ENCODE measurements at regions not wholly inside any gene's neighbourhood (a gene's known extent, or its start where the extent isn't known, plus 50 kb on each side); places are given as distances from the start of the nearest gene placed in this dataset.

GRCh38 chrX:40243755-40244515 lies 146.2 kb upstream of the BCOR start:
- TF ChIP-seq EZH2 (IDR thresholded peaks at IDR 0.05; ENCODE audit: borderline replicate concordance, low read depth, low read length, severe bottlenecking), result no peak
- no peak for TF ChIP-seq CTCF (IDR thresholded peaks at IDR 0.05; ENCODE audit: borderline replicate concordance, extremely low read depth, low read length, poor library complexity, severe bottlenecking)
- Histone ChIP-seq H4K20me1 (ENCODE audit: insufficient read depth, low read length) (no peaks in the 10 kb centered on the region), H3K4me3 (ENCODE audit: low read depth in 1 of 2, low read length in 2 of 2) (no peak overlapping the region), H3K36me3 (ENCODE audit: insufficient read depth, low read length) (no peaks in the 10 kb centered on the region), H3K4me1 (ENCODE audit: insufficient read depth, low read length) (peaks cover 8% of the 10 kb centered on the region; the same call in 1 of the 2 replicates), H3K27me3 (ENCODE audit: insufficient read depth, low read length, poor library complexity) (no peaks in the 10 kb centered on the region), H3K27ac (ENCODE audit: low read length) (no peak overlapping the region), H3K4me2 (ENCODE audit: insufficient read depth, low read length) (no peak overlapping the region), H3K9me3 (ENCODE audit: insufficient read depth, low read length, severe bottlenecking) (no peaks in the 10 kb centered on the region), H3K79me2 (ENCODE audit: insufficient read depth, low read length) (no peaks in the 10 kb centered on the region), H3K9ac (ENCODE audit: low read depth, low read length) (no peak overlapping the region), H2AFZ (ENCODE audit: low read depth, low read length) (no peak overlapping the region)
- DNase-seq (no peak), ATAC-seq (ENCODE audit: insufficient read depth, low read depth) (no peak)

DNA sequence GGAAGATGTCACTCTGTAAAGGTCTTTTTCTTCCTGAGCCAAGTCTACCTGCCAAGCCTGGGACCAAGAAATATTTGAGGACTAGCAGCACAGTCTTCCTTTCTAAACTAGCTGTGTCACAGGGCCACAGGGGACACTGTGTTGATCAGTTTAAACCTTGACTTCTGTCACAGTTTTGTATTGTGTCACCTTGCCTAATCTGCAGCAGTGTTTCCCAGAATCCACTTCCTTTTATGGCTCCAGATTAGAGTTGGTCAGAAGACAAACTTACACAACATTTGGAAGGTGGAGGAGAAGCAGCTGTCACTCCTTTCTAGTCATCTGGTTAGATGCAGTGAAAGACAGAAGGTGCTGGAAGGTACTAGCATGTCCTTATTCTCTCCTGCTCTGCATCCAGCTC lies 143.1 kb upstream of the BCOR start:
- no peak for DNase-seq
- no peak overlapping the region for H3K9ac ChIP-seq (ENCODE audit: low read depth, low read length)
- H3K27me3 ChIP-seq (ENCODE audit: insufficient read depth, low read length, poor library complexity), result no peaks in the 10 kb centered on the region
- H3K27ac ChIP-seq (ENCODE audit: low read length), result no peak overlapping the region
- no peak overlapping the region for H3K4me2 ChIP-seq (ENCODE audit: insufficient read depth, low read length)
- H3K4me1 ChIP-seq (ENCODE audit: insufficient read depth, low read length), result peaks cover 8% of the 10 kb centered on the region; the same call in 1 of the 2 replicates
- no peak overlapping the region for H3K4me3 ChIP-seq (ENCODE audit: low read depth in 1 of 2, low read length in 2 of 2)
- no peaks in the 10 kb centered on the region for H3K79me2 ChIP-seq (ENCODE audit: insufficient read depth, low read length)
- no peaks in the 10 kb centered on the region for H4K20me1 ChIP-seq (ENCODE audit: insufficient read depth, low read length)
- H3K36me3 ChIP-seq (ENCODE audit: insufficient read depth, low read length), result no peaks in the 10 kb centered on the region
- TF ChIP-seq EZH2 (IDR thresholded peaks at IDR 0.05; ENCODE audit: borderline replicate concordance, low read depth, low read length, severe bottlenecking) (no peak), CTCF (IDR thresholded peaks at IDR 0.05; ENCODE audit: borderline replicate concordance, extremely low read depth, low read length, poor library complexity, severe bottlenecking) (no peak)
- H2AFZ ChIP-seq (ENCODE audit: low read depth, low read length), result no peak overlapping the region
- no peak for ATAC-seq (ENCODE audit: insufficient read depth, low read depth)
- H3K9me3 ChIP-seq (ENCODE audit: insufficient read depth, low read length, severe bottlenecking), result no peaks in the 10 kb centered on the region

- Histone ChIP-seq H3K4me1 (ENCODE audit: insufficient read depth, low read length) (no peaks in the 10 kb centered on the region), H3K9me3 (ENCODE audit: insufficient read depth, low read length, severe bottlenecking) (no peaks in the 10 kb centered on the region), H3K79me2 (ENCODE audit: insufficient read depth, low read length) (no peaks in the 10 kb centered on the region), H3K36me3 (ENCODE audit: insufficient read depth, low read length) (no peaks in the 10 kb centered on the region), H2AFZ (ENCODE audit: low read depth, low read length) (no peak overlapping the region), H3K4me2 (ENCODE audit: insufficient read depth, low read length) (no peak overlapping the region), H3K4me3 (ENCODE audit: low read depth in 1 of 2, low read length in 2 of 2) (no peak overlapping the region), H3K9ac (ENCODE audit: low read depth, low read length) (no peak overlapping the region), H3K27me3 (ENCODE audit: insufficient read depth, low read length, poor library complexity) (no peaks in the 10 kb centered on the region), H3K27ac (ENCODE audit: low read length) (no peak overlapping the region), H4K20me1 (ENCODE audit: insufficient read depth, low read length) (no peaks in the 10 kb centered on the region)
- TF ChIP-seq EZH2 (IDR thresholded peaks at IDR 0.05; ENCODE audit: borderline replicate concordance, low read depth, low read length, severe bottlenecking) (no peak), CTCF (IDR thresholded peaks at IDR 0.05; ENCODE audit: borderline replicate concordance, extremely low read depth, low read length, poor library complexity, severe bottlenecking) (no peak)
- DNase-seq (no peak), ATAC-seq (ENCODE audit: insufficient read depth, low read depth) (no peak)
These were observed 140.0 kb upstream of the BCOR start for GRCh38 chrX:40237731-40238178.
